ENCODE measurements at regions not wholly inside any gene's neighbourhood (a gene's known extent, or its start where the extent isn't known, plus 50 kb on each side); places are given as distances from the start of the nearest gene placed in this dataset.

DNA sequence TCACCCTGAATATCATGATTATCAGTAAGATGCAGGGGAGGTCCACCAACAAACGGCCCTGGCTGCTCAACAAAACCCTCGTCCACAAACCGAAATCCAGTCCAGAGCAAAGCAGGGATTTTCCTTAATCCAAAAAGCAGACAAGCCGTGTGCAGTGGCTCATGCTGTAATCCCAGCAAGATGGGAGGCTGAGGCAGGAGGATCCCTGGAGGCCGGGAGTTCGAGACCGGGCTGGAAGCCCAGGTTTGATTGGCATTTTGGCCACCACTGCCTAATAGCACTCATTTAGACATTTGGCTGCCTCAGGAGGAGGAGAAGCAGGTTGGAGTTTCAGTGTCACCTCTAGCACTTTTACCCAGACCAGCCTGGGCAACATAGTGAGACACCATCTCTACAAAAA lies 562.0 kb upstream of the AUTS2 start:
- no peak for FAIRE-seq

DNA sequence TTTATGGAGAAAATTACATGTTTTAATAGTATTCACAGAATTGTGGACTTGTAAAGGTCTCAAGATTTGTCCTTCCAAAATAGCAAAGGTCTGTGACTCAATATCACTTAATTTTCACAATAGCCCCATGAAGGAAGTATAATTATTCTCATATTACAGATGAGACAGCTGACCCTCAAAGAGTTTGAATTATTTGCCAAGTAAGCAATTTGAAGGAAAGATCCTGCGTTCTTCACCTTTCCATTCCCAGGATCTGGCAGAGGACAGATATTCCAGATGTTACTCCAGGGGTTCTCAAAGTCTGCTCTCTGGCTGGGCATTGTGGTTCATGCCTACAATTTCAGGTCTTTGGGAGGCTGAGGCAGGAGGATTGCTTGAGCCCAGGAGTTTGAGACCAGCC lies 559.4 kb upstream of the AUTS2 start:
- no peak for FAIRE-seq
- no peak overlapping the region for H3K4me3 Mint-ChIP-seq (ENCODE audit: unreplicated experiment)

More for the DNA sequence above, 562.0 kb upstream of the AUTS2 start:
- Histone ChIP-seq H2AFZ (ENCODE audit: low read depth, low read length) (no peak overlapping the region), H3K9ac (ENCODE audit: low read length) (no peak overlapping the region), H3K36me3 (ENCODE audit: insufficient read depth, low read length) (no peaks in the 10 kb centered on the region), H3K9me3 (ENCODE audit: insufficient read depth, low read depth, low read length) (no peaks in the 10 kb centered on the region), H4K20me1 (ENCODE audit: insufficient read depth, low read length) (no peaks in the 10 kb centered on the region), H3K4me3 (ENCODE audit: insufficient read depth, low read depth, low read length) (no peak overlapping the region), H3K27ac (ENCODE audit: low read depth, low read length) (no peak overlapping the region), H3K4me1 (ENCODE audit: insufficient read depth, low read length) (no peaks in the 10 kb centered on the region), H3K27me3 (ENCODE audit: insufficient read depth, low read length) (no peaks in the 10 kb centered on the region), H3K4me2 (ENCODE audit: low read length) (no peak overlapping the region), H3K79me2 (ENCODE audit: insufficient read depth, low read length) (no peaks in the 10 kb centered on the region)
- no peak for DNase-seq (ENCODE audit: low read depth)
- Mint-ChIP-seq H3K4me1 (ENCODE audit: low read depth, unreplicated experiment) (no peaks in the 10 kb centered on the region), H3K9me3 (ENCODE audit: unreplicated experiment) (peaks cover 9% of the 10 kb centered on the region), H3K4me3 (ENCODE audit: unreplicated experiment) (no peak overlapping the region), H3K36me3 (ENCODE audit: low read depth, unreplicated experiment) (no peaks in the 10 kb centered on the region), H3K27me3 (ENCODE audit: low read depth, unreplicated experiment) (no peaks in the 10 kb centered on the region), H3K27ac (ENCODE audit: unreplicated experiment) (no peak overlapping the region)
- no peak for TF ChIP-seq EZH2 (IDR thresholded peaks at IDR 0.05; ENCODE audit: insufficient read depth, low read length)
- TF ChIP-seq, protein P1, sequence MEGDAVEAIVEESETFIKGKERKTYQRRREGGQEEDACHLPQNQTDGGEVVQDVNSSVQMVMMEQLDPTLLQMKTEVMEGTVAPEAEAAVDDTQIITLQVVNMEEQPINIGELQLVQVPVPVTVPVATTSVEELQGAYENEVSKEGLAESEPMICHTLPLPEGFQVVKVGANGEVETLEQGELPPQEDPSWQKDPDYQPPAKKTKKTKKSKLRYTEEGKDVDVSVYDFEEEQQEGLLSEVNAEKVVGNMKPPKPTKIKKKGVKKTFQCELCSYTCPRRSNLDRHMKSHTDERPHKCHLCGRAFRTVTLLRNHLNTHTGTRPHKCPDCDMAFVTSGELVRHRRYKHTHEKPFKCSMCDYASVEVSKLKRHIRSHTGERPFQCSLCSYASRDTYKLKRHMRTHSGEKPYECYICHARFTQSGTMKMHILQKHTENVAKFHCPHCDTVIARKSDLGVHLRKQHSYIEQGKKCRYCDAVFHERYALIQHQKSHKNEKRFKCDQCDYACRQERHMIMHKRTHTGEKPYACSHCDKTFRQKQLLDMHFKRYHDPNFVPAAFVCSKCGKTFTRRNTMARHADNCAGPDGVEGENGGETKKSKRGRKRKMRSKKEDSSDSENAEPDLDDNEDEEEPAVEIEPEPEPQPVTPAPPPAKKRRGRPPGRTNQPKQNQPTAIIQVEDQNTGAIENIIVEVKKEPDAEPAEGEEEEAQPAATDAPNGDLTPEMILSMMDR (IDR thresholded peaks at IDR 0.05; ENCODE audit: insufficient read depth, low read depth, low read length): no peak

DNA sequence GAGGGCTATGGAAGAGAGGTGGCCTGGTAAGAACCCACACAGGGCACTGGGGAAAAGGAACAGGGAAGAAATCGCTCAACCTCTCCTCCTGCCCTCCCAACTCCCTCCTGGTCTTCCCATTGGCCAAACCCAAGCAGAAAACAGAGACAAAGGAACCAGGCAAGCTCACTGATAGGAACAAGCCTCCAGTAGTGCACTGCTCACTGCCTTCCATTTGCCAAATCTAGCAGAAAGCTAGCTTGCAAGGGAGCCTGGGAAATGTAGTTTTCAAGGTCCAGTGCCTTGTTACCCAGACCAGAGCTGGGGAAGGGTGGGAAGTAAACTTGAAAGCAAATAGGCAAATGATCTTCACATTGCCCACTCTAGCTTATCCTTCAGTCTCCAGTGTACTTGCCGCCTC lies 556.1 kb upstream of the AUTS2 start:
- Histone ChIP-seq H3K4me3 (ENCODE audit: insufficient read depth, low read depth, low read length) (no peak overlapping the region), H3K79me2 (ENCODE audit: insufficient read depth, low read length) (no peaks in the 10 kb centered on the region), H3K4me1 (ENCODE audit: insufficient read depth, low read length) (no peaks in the 10 kb centered on the region), H4K20me1 (ENCODE audit: insufficient read depth, low read length) (no peaks in the 10 kb centered on the region), H3K27me3 (ENCODE audit: insufficient read depth, low read length) (no peaks in the 10 kb centered on the region), H2AFZ (ENCODE audit: low read depth, low read length) (no peak overlapping the region), H3K27ac (ENCODE audit: low read depth, low read length) (no peak overlapping the region), H3K9me3 (ENCODE audit: insufficient read depth, low read depth, low read length) (no peaks in the 10 kb centered on the region), H3K36me3 (ENCODE audit: insufficient read depth, low read length) (no peaks in the 10 kb centered on the region), H3K9ac (ENCODE audit: low read length) (no peak overlapping the region), H3K4me2 (ENCODE audit: low read length) (no peak overlapping the region)
- Mint-ChIP-seq H3K27me3 (ENCODE audit: low read depth, unreplicated experiment) (no peaks in the 10 kb centered on the region), H3K36me3 (ENCODE audit: low read depth, unreplicated experiment) (no peaks in the 10 kb centered on the region), H3K4me1 (ENCODE audit: low read depth, unreplicated experiment) (no peaks in the 10 kb centered on the region), H3K4me3 (ENCODE audit: unreplicated experiment) (no peak overlapping the region), H3K9me3 (ENCODE audit: unreplicated experiment) (peaks cover 12% of the 10 kb centered on the region), H3K27ac (ENCODE audit: unreplicated experiment) (no peak overlapping the region)
- no peak for TF ChIP-seq EZH2 (IDR thresholded peaks at IDR 0.05; ENCODE audit: insufficient read depth, low read length)
- TF ChIP-seq, protein P1 (IDR thresholded peaks at IDR 0.05; ENCODE audit: insufficient read depth, low read depth, low read length): no peak
- FAIRE-seq (no peak), DNase-seq (ENCODE audit: low read depth) (no peak)

More for the DNA sequence above, 559.4 kb upstream of the AUTS2 start:
- H3K9me3 ChIP-seq (ENCODE audit: insufficient read depth, low read depth, low read length): no peaks in the 10 kb centered on the region
- no peaks in the 10 kb centered on the region for H3K27me3 Mint-ChIP-seq (ENCODE audit: low read depth, unreplicated experiment)
- no peaks in the 10 kb centered on the region for H3K36me3 Mint-ChIP-seq (ENCODE audit: low read depth, unreplicated experiment)
- H3K4me1 Mint-ChIP-seq (ENCODE audit: low read depth, unreplicated experiment): no peaks in the 10 kb centered on the region
- H3K4me3 ChIP-seq (ENCODE audit: insufficient read depth, low read depth, low read length): no peak overlapping the region
- no peak for DNase-seq (ENCODE audit: low read depth)
- no peak overlapping the region for H2AFZ ChIP-seq (ENCODE audit: low read depth, low read length)
- H3K27ac Mint-ChIP-seq (ENCODE audit: unreplicated experiment): no peak overlapping the region
- H3K27me3 ChIP-seq (ENCODE audit: insufficient read depth, low read length): no peaks in the 10 kb centered on the region
- H3K36me3 ChIP-seq (ENCODE audit: insufficient read depth, low read length): no peaks in the 10 kb centered on the region
- no peak overlapping the region for H3K27ac ChIP-seq (ENCODE audit: low read depth, low read length)
- H3K4me1 ChIP-seq (ENCODE audit: insufficient read depth, low read length): no peaks in the 10 kb centered on the region
- H3K79me2 ChIP-seq (ENCODE audit: insufficient read depth, low read length): no peaks in the 10 kb centered on the region
- peaks cover 12% of the 10 kb centered on the region for H3K9me3 Mint-ChIP-seq (ENCODE audit: unreplicated experiment)
- H4K20me1 ChIP-seq (ENCODE audit: insufficient read depth, low read length): no peaks in the 10 kb centered on the region
- H3K9ac ChIP-seq (ENCODE audit: low read length): no peak overlapping the region
- H3K4me2 ChIP-seq (ENCODE audit: low read length): no peak overlapping the region
- no peak for TF ChIP-seq EZH2 (IDR thresholded peaks at IDR 0.05; ENCODE audit: insufficient read depth, low read length)
- TF ChIP-seq, protein P1 (IDR thresholded peaks at IDR 0.05; ENCODE audit: insufficient read depth, low read depth, low read length): no peak

All from astrocyte (in vitro differentiated cells and primary cell).